D721Med (cell line): ENCODE measurements at regions not wholly inside any gene's neighbourhood (a gene's known extent, or its start where the extent isn't known, plus 50 kb on each side); places are given as distances from the start of the nearest gene placed in this dataset.

Experiments
- DNase-seq: peaks from one replicate; pipeline ENCODE4 v3.0.0; 2011; ENCODE audit warnings: low spot score; ENCODE audit not compliant: insufficient read length
- FAIRE-seq: peaks from 2 replicates; lab custom pipeline; 2011; peaks lifted over from hg19 to GRCh38; lab: Jason Lieb, UNC
- CTCF ChIP-seq: IDR thresholded peaks from 2 replicates; pipeline ENCODE4 v1.5.1; 2012; ENCODE audit warnings: mild to moderate bottlenecking, control low read depth; ENCODE audit not compliant: insufficient read depth; ENCODE audit errors: missing control alignments

GRCh38 chr13:31675440-31675953 is 63.8 kb upstream of the RXFP2 start:
- TF ChIP-seq CTCF: no peak
- DNase-seq (no peak), FAIRE-seq (no peak)

- no peak for TF ChIP-seq CTCF
- DNase-seq: no peak
- no peak for FAIRE-seq
These were observed 58.2 kb upstream of the RXFP2 start for GRCh38 chr13:31681133-31681532.

GRCh38 chr13:31684466-31684865 is 54.9 kb upstream of the RXFP2 start:
- DNase-seq: no peak
- FAIRE-seq: no peak
- TF ChIP-seq CTCF: no peak

- TF ChIP-seq CTCF: no peak
- DNase-seq: no peak
- no peak for FAIRE-seq
These were observed 52.5 kb upstream of the RXFP2 start for GRCh38 chr13:31686670-31687425.
